ENCODE measurements at regions not wholly inside any gene's neighbourhood (a gene's known extent, or its start where the extent isn't known, plus 50 kb on each side); places are given as distances from the start of the nearest gene placed in this dataset.

GRCh38 chr5:24325306-24325832 is 319.4 kb downstream of the CDH10 start:
- no peak for DNase-seq (ENCODE audit: low read depth)
- Histone ChIP-seq H3K27me3 (replicated peaks; ENCODE audit: control insufficient read depth, insufficient read depth, low read length) (no peaks in the 10 kb centered on the region), H3K4me3 (ENCODE audit: low read length) (no peak overlapping the region), H3K9me3 (ENCODE audit: control insufficient read depth, low read length) (no peaks in the 10 kb centered on the region), H3K36me3 (ENCODE audit: control insufficient read depth, insufficient read depth, low read length, severe bottlenecking) (no peaks in the 10 kb centered on the region), H3K4me1 (ENCODE audit: control insufficient read depth, insufficient read depth, low read length) (no peaks in the 10 kb centered on the region), H3K9ac (ENCODE audit: low read length) (no peak overlapping the region)

DNA sequence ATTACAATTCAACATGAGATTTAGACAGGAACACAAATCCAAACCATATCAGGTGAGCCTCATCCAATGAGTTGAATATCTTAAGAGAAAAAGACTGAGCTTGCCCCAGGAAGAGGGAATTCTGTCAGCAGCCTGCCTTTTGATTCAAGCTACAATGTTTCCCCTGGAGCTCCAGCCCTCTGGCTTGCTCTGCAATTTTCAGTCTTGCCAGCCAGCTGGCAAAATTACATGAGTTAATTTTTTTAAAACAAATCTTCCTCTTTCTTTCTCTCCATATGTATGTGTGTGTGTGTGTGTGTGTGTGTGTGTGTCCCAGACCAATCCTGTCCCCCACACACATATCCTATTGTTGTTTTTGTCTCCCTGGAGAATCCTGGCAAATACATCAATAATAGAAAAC is 313.2 kb downstream of the CDH10 start:
- H3K9ac ChIP-seq (ENCODE audit: low read length): no peak overlapping the region
- no peaks in the 10 kb centered on the region for H3K36me3 ChIP-seq (ENCODE audit: control insufficient read depth, insufficient read depth, low read length, severe bottlenecking)
- H3K27me3 ChIP-seq (replicated peaks; ENCODE audit: control insufficient read depth, insufficient read depth, low read length): no peaks in the 10 kb centered on the region
- DNase-seq (ENCODE audit: low read depth): no peak
- H3K9me3 ChIP-seq (ENCODE audit: control insufficient read depth, low read length): no peaks in the 10 kb centered on the region
- H3K4me3 ChIP-seq (ENCODE audit: low read length): no peak overlapping the region
- H3K4me1 ChIP-seq (ENCODE audit: control insufficient read depth, insufficient read depth, low read length): no peaks in the 10 kb centered on the region

GRCh38 chr5:24347158-24347557 is 297.6 kb downstream of the CDH10 start:
- no peaks in the 10 kb centered on the region for H3K4me1 ChIP-seq (ENCODE audit: control insufficient read depth, insufficient read depth, low read length)
- no peak overlapping the region for H3K9ac ChIP-seq (ENCODE audit: low read length)
- no peak for DNase-seq (ENCODE audit: low read depth)
- H3K4me3 ChIP-seq (ENCODE audit: low read length): no peak overlapping the region
- H3K36me3 ChIP-seq (ENCODE audit: control insufficient read depth, insufficient read depth, low read length, severe bottlenecking): no peaks in the 10 kb centered on the region
- no peaks in the 10 kb centered on the region for H3K27me3 ChIP-seq (replicated peaks; ENCODE audit: control insufficient read depth, insufficient read depth, low read length)
- no peaks in the 10 kb centered on the region for H3K9me3 ChIP-seq (ENCODE audit: control insufficient read depth, low read length)

GRCh38 chr5:24351285-24351684 is 293.5 kb downstream of the CDH10 start:
- H3K4me1 ChIP-seq (ENCODE audit: control insufficient read depth, insufficient read depth, low read length): no peaks in the 10 kb centered on the region
- H3K4me3 ChIP-seq (ENCODE audit: low read length): no peak overlapping the region
- no peak for DNase-seq (ENCODE audit: low read depth)
- no peaks in the 10 kb centered on the region for H3K36me3 ChIP-seq (ENCODE audit: control insufficient read depth, insufficient read depth, low read length, severe bottlenecking)
- H3K27me3 ChIP-seq (replicated peaks; ENCODE audit: control insufficient read depth, insufficient read depth, low read length): no peaks in the 10 kb centered on the region
- no peaks in the 10 kb centered on the region for H3K9me3 ChIP-seq (ENCODE audit: control insufficient read depth, low read length)
- H3K9ac ChIP-seq (ENCODE audit: low read length): no peak overlapping the region

DNA sequence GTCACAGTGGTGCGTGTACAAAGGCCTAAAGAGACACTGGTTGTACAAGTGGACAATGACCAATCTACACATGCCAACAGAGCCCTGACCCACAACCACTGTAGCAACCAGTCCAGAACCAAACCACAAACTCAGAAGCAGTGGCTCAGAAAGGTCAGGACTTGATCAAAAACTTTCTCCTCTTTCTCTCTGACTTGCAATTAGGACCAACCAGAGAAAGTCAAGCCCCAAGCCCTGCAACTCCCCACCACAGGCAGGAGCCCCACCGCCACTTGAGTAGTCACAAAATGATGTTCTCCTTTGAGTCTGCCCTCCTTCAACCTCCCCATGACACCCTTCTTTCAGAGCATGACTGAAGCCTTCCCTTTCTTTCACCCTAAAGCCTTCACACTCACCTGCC is 291.8 kb downstream of the CDH10 start:
- no peak overlapping the region for H3K4me3 ChIP-seq (ENCODE audit: low read length)
- no peaks in the 10 kb centered on the region for H3K27me3 ChIP-seq (replicated peaks; ENCODE audit: control insufficient read depth, insufficient read depth, low read length)
- H3K36me3 ChIP-seq (ENCODE audit: control insufficient read depth, insufficient read depth, low read length, severe bottlenecking): no peaks in the 10 kb centered on the region
- DNase-seq (ENCODE audit: low read depth): no peak
- no peak overlapping the region for H3K9ac ChIP-seq (ENCODE audit: low read length)
- H3K4me1 ChIP-seq (ENCODE audit: control insufficient read depth, insufficient read depth, low read length): no peaks in the 10 kb centered on the region
- H3K9me3 ChIP-seq (ENCODE audit: control insufficient read depth, low read length): no peaks in the 10 kb centered on the region

GRCh38 chr5:24353611-24354010 is 291.2 kb downstream of the CDH10 start:
- Histone ChIP-seq H3K9me3 (ENCODE audit: control insufficient read depth, low read length) (no peaks in the 10 kb centered on the region), H3K36me3 (ENCODE audit: control insufficient read depth, insufficient read depth, low read length, severe bottlenecking) (no peaks in the 10 kb centered on the region), H3K9ac (ENCODE audit: low read length) (no peak overlapping the region), H3K4me1 (ENCODE audit: control insufficient read depth, insufficient read depth, low read length) (no peaks in the 10 kb centered on the region), H3K27me3 (replicated peaks; ENCODE audit: control insufficient read depth, insufficient read depth, low read length) (no peaks in the 10 kb centered on the region), H3K4me3 (ENCODE audit: low read length) (no peak overlapping the region)
- DNase-seq (ENCODE audit: low read depth): no peak

DNA sequence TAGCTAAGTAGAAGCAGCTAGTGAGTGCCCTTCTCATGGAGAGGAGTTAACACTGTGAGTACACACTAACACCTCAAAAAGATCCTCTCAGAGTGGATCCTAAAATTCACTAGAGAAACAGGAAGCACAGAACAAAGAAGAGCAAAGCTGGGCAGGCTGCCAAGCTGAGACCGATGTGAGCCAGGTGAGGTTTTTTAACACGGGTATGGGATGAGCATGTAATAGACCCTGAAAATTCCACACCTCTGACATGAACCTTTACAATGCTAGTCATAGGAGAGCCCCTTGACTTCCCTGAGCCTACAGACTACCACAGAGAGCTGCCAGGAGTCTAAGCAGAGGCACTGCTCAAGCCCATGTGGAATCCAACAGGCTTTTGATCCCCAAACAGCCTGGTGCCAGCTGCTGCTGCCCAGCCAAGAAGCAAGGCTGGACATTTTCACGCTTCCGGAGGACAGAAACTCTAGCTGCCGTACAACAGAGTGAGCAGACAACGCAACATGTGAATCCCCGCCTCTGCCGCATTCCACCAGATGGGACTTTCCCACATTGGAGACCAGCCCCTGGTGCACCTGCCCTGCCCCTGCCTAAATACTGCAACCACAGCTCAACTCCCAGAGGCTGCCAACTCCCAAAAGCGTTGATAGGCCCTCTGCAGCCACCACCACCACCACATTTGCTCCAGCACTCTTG is 280.8 kb downstream of the CDH10 start:
- Histone ChIP-seq H3K36me3 (ENCODE audit: control insufficient read depth, insufficient read depth, low read length, severe bottlenecking) (no peaks in the 10 kb centered on the region), H3K4me3 (ENCODE audit: low read length) (no peak overlapping the region), H3K9ac (ENCODE audit: low read length) (no peak overlapping the region), H3K4me1 (ENCODE audit: control insufficient read depth, insufficient read depth, low read length) (no peaks in the 10 kb centered on the region), H3K9me3 (ENCODE audit: control insufficient read depth, low read length) (no peaks in the 10 kb centered on the region), H3K27me3 (replicated peaks; ENCODE audit: control insufficient read depth, insufficient read depth, low read length) (no peaks in the 10 kb centered on the region)
- no peak for DNase-seq (ENCODE audit: low read depth)

DNA sequence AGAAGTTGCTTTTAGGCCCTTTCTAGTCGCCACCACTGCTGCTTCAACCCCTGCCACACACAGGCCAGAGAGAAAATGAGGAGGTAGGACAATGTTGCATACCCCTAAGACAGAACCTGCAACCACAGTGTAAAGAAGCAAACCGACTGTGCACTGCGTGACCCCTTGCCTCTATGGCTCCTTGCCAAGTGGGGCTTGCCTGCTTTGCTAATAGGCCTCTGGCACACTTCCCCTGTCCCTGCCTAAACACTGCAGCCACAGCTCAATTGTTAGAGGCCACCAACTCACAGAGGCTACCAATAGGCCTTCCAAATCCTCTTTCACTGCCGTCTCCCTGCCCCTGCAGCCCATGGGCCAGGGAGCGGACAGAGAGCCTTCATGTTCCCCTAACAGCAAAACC is 280.1 kb downstream of the CDH10 start:
- H3K4me3 ChIP-seq (ENCODE audit: low read length): no peak overlapping the region
- no peak for DNase-seq (ENCODE audit: low read depth)

DNA sequence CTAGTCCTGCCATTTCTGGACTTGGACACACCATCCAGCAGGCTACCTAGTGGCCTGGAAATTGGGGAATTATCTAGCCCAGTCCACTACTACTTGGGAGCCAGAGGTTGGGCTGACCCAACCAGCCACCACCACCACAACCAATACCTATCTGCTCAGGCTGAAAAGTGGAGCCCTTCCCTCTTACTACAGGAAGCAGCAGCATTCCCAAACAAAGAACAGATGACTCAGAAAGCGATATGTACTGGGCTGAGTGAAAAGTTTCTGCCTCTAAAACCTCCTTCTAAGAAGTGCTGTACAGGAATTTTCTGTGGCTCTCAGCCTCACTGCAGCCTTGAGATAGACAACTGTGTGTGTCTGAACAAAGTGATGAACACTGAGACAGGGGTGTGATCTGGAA is 279.4 kb downstream of the CDH10 start:
- DNase-seq (ENCODE audit: low read depth): no peak
- Histone ChIP-seq H3K4me3 (ENCODE audit: low read length) (no peak overlapping the region), H3K9me3 (ENCODE audit: control insufficient read depth, low read length) (no peaks in the 10 kb centered on the region), H3K27me3 (replicated peaks; ENCODE audit: control insufficient read depth, insufficient read depth, low read length) (no peaks in the 10 kb centered on the region), H3K4me1 (ENCODE audit: control insufficient read depth, insufficient read depth, low read length) (no peaks in the 10 kb centered on the region), H3K9ac (ENCODE audit: low read length) (no peak overlapping the region), H3K36me3 (ENCODE audit: control insufficient read depth, insufficient read depth, low read length, severe bottlenecking) (no peaks in the 10 kb centered on the region)

More for the DNA sequence above, 280.1 kb downstream of the CDH10 start:
- no peaks in the 10 kb centered on the region for H3K36me3 ChIP-seq (ENCODE audit: control insufficient read depth, insufficient read depth, low read length, severe bottlenecking)
- no peaks in the 10 kb centered on the region for H3K27me3 ChIP-seq (replicated peaks; ENCODE audit: control insufficient read depth, insufficient read depth, low read length)
- H3K9ac ChIP-seq (ENCODE audit: low read length): no peak overlapping the region
- no peaks in the 10 kb centered on the region for H3K9me3 ChIP-seq (ENCODE audit: control insufficient read depth, low read length)
- no peaks in the 10 kb centered on the region for H3K4me1 ChIP-seq (ENCODE audit: control insufficient read depth, insufficient read depth, low read length)

DNA sequence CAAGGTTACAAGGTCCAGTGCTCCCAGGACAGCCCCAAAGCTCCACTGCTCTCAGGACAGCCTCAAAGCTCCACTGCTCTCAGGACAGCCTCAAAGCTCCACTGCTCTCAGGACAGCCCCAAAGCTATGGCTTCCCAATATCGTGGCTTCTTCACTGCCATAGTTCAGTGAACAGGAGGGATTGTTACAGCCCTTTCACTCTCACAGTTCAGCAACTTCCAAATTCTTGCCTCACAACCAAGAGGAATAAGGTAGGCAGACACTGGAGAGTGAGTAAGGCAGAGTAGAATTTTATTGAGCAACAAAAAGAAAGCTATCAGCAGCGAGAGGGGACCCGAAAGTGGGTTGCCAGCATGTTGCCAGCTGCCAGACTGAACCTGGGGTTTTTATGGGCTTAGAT is 277.6 kb downstream of the CDH10 start:
- Histone ChIP-seq H3K4me1 (ENCODE audit: control insufficient read depth, insufficient read depth, low read length) (no peaks in the 10 kb centered on the region), H3K36me3 (ENCODE audit: control insufficient read depth, insufficient read depth, low read length, severe bottlenecking) (no peaks in the 10 kb centered on the region), H3K27me3 (replicated peaks; ENCODE audit: control insufficient read depth, insufficient read depth, low read length) (no peaks in the 10 kb centered on the region), H3K9ac (ENCODE audit: low read length) (no peak overlapping the region), H3K4me3 (ENCODE audit: low read length) (no peak overlapping the region), H3K9me3 (ENCODE audit: control insufficient read depth, low read length) (no peaks in the 10 kb centered on the region)
- no peak for DNase-seq (ENCODE audit: low read depth)

DNA sequence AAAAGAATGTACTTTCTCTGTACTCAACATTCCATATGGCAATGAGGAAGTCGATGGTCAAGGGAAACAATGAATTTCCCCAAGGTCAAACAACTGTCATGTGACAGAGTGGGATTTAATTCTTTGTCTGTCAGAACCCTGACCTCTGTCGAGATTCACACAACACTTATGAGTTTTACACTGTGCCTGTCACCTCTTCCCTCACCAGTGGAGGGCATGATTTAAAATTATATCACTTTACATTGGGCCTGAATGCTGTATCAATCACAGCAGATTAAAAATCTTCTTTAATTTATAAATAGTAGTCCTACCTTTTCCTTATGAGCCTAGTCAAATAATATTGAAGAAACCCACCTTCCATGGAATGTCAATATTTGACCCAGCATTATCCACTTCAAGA is 276.7 kb downstream of the CDH10 start:
- H3K4me3 ChIP-seq (ENCODE audit: low read length): no peak overlapping the region
- H3K9me3 ChIP-seq (ENCODE audit: control insufficient read depth, low read length): no peaks in the 10 kb centered on the region
- no peaks in the 10 kb centered on the region for H3K36me3 ChIP-seq (ENCODE audit: control insufficient read depth, insufficient read depth, low read length, severe bottlenecking)
- no peak overlapping the region for H3K9ac ChIP-seq (ENCODE audit: low read length)
- H3K4me1 ChIP-seq (ENCODE audit: control insufficient read depth, insufficient read depth, low read length): no peaks in the 10 kb centered on the region
- no peaks in the 10 kb centered on the region for H3K27me3 ChIP-seq (replicated peaks; ENCODE audit: control insufficient read depth, insufficient read depth, low read length)
- DNase-seq (ENCODE audit: low read depth): no peak

GRCh38 chr5:24376210-24376609 is 268.6 kb downstream of the CDH10 start:
- Histone ChIP-seq H3K36me3 (ENCODE audit: control insufficient read depth, insufficient read depth, low read length, severe bottlenecking) (no peaks in the 10 kb centered on the region), H3K4me3 (ENCODE audit: low read length) (no peak overlapping the region), H3K9me3 (ENCODE audit: control insufficient read depth, low read length) (no peaks in the 10 kb centered on the region), H3K9ac (ENCODE audit: low read length) (no peak overlapping the region), H3K27me3 (replicated peaks; ENCODE audit: control insufficient read depth, insufficient read depth, low read length) (no peaks in the 10 kb centered on the region), H3K4me1 (ENCODE audit: control insufficient read depth, insufficient read depth, low read length) (no peaks in the 10 kb centered on the region)
- no peak for DNase-seq (ENCODE audit: low read depth)

Data from adipocyte (in vitro differentiated cells).